Frontal cortex (tissue), 3 donors: ENCODE measurements at regions not wholly inside any gene's neighbourhood (a gene's known extent, or its start where the extent isn't known, plus 50 kb on each side); places are given as distances from the start of the nearest gene placed in this dataset.

Experiments
- DNase-seq, 2 donors: peaks; one replicate each; pipeline ENCODE4 v3.0.0; 2012; ENCODE audit warnings: low spot score in 2 of 2
- FAIRE-seq: peaks from 2 replicates; lab custom pipeline; 2012; peaks lifted over from hg19 to GRCh38; lab: Jason Lieb, UNC
- donor health status: control.
- donor health status: control.
- donor health status: control.

DNA sequence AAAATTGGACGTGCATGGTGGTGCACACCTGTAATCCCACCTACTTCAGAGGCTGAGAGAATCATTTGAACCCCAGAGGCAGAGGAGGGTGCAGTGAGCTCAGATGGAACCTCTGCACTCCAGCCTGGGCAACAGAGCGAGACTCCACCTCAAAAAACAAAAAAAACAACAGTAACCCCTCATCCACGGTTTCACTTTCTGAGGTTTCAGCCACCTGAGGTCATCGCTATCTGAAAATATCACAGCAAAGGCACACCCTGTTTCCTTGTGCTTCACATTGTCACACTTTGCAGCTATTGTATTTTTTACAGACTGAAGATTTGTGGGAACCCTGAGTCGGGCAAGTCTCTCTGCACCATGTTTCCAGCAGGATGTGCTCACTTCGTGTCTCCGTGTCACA, 54.1 kb upstream of the FOXQ1 start:
- FAIRE-seq (no peak), DNase-seq (no peak)

DNA sequence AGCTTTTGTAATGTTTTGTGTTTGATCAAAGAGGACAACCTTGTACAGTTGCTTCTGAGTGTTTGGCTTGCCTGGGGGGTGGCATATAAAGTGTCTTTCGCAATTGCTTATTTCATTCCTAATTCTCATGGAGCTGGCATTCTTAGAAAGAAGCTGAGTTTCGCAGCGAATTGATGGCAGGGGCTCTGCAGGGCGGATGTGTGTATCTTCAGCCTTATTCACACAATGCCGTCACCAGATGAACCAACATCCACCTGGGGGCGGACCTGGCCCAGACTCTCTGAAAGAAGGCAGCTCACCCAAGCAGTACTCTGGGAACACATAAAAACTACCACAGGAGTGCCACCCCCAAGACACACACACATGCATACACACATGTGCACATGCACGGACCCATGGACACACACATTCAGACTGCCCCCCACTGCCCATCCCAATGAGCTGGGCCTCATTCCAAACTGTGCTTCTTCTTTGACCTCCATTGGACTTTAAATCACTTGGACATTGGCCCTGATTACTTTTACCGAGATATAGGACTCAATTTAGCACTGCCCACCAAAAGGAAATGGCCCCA, 55.4 kb upstream of the FOXQ1 start:
- DNase-seq (no peak), FAIRE-seq (no peak)

DNA sequence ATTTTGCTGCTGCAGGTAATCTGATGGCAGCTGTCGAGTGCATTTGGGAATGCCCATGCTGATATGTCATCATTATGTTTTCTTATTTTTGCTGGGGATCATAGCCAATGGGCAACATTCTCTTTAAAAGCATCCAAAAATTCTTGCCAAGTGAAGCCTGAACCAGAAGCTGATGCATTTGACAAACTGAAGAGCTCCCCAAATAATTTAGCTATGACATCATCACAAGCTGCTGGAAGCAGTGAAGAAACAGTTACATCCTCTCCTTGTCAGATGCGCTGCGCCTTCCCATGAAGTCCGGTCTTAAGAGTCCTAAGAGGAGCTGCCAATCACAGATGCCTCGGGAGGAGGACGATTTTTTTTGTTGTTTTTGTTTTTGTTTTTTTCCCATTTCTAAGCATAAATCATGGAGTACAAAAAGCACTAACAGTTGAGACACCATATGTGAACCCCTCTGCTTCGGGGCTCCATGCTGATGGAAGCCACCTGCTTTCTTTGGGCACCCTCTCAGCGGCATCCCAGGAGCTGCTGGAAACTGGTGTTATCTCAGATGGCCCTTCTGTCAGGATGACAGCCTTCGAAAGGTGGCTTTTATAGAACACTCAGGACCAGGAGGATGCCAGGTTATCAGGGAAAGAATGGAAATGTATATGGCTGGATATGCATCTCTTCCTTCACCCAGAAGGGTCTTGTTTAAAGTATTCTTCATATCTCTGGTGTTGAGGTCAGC, 56.1 kb upstream of the FOXQ1 start:
- FAIRE-seq: no peak
- DNase-seq: no peak

DNA sequence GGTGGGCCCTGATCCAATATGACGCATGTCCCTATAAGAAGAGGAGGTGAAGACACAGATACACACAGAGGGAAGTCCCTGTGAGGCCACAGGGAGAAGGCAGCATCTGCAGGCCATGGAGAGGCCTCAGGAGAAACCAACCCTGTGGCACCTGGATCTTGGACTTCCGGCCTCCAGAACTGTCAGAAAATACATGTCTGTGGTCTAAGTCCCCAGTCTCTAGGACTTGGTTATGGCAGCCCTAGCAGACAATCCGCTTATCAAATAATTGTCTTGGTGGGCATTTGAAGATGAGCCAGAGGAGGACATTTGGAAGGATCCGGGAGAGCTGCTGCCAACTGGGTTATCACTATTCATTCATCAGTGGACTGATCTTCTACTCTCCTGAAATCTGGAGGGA, 57.6 kb upstream of the FOXQ1 start:
- no peak for FAIRE-seq

GRCh38 chr6:1253816-1254215, 58.1 kb upstream of the FOXQ1 start:
- DNase-seq (no peak), FAIRE-seq (no peak)

More for the DNA sequence above, 57.6 kb upstream of the FOXQ1 start:
- no peak for DNase-seq

DNA sequence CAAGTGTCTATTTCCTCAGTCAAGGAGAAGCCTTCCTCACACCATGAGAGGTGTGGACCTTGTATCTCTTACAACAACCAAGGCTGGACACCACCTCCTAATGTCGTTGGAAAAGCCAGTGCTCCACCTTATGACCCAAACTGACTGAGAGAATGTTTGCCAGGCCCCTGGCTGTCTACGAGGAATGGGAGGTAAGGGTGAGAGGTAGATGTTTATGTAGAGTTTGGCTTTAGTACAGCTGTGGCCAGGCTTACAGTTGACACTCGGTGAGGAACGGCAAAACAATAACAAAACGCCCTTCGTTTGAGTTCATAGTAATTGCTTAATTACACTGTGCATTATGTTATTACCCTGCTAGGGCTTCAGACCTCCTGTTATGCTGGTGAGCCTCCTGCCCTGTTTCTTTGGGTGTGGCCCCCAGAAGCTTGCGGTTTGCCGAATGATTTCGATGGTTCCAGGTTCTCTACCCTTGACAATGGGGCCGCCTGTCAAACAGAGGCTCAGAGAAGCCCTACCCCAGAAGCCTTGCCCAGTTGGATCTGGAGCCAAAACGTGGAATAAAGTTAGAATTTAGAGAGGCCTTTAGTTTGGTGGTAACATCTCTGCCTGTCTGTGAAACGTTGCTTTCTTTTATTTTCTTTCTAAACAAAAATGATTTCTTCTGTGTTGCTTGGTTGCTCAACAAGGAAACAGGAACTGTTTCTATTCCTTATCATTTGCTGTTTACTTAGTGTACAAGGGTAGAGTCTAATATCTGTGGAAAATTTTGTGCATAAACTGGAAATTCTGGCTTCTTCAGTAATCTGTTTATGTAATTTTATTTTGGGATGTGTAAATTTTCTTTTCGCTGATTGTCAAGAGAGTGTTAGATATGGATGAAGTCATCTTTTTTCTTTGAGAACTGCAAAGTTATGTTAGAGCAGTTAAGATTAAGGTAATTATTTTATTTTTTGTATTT, 60.4 kb upstream of the FOXQ1 start:
- DNase-seq (no peak), FAIRE-seq (no peak)

GRCh38 chr6:1250489-1251197, 61.3 kb upstream of the FOXQ1 start:
- FAIRE-seq (no peak), DNase-seq (no peak)

DNA sequence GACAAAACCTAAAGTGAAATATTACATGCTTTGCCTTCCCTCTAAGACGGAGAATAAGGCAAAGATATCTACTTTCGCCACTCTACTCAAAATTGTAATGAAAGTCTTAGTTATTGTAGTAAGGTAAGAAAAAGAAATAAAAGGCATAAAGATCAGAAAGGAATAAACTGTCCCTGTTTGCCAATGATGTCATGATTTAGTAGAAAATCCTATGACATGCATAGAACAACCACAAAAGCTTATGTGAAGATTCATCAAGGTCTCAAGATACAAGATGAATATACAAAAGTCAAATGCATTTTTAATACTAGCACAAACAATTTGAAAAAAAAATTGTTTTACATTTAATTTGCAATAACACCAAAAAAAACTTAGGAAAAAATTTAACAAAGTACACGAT, 64.0 kb upstream of the FOXQ1 start:
- FAIRE-seq: no peak

DNA sequence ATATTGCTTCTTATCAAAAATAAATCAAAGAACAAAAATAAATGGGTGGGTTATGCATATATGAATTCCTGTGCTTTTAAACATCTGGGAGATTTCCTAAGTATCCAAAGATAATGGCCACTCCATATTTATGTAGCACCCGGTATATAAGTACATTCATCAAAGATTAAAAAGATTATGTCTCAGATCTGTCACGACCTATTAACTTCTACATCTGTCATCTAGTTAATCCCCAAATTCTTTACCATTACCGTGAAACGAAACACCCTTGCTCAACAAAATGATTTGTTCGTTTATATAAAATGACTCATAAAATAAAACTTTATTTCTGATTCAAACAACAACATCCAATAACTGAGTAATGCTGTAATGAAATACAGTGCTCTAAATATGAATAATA, 64.8 kb upstream of the FOXQ1 start:
- DNase-seq (no peak), FAIRE-seq (no peak)

More for the DNA sequence above, 64.0 kb upstream of the FOXQ1 start:
- no peak for DNase-seq

DNA sequence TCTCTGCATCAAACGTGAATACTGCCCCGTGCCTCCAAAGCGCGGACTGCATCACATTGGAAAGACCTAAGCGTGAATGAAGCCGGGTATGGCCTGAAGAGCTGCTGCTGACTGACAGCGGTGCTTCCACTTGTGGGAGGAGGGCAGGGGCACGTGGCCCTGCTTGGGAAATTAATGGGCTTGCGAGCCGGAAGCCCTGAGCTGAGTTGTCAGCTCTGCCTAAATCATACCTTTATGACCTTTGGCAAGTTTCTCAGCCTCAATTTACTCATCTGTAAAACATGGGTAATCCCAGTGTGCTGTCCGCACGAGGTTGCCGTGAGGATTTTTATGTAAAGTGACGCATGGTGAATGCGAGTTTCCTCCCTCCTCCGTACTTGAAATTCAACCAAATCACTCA, 67.0 kb upstream of the FOXQ1 start:
- DNase-seq (no peak), FAIRE-seq (no peak)

- DNase-seq (no peak), FAIRE-seq (no peak)
These were observed 67.6 kb upstream of the FOXQ1 start for GRCh38 chr6:1244278-1244677.

DNA sequence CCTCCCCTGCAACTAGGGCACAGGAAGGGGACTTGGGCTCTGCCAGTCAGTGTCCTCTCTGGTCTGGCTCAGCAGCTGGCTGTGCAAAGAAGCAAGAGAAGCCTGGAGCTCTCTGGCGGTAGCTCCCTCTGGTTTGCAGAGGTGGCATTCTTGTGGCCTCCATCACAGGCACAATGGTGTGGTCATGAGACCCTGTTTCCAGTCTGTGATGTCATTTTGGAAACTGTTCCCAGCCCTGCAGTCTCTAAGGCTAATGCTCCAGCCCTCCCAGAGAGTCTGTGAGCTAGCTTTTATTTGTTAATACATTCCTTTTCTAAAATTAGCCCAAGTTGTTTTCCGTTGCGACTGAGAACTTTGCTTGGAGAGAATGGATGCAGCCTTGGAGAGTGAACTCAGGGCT, 69.5 kb upstream of the FOXQ1 start:
- no peak for FAIRE-seq
- no peak for DNase-seq

DNA sequence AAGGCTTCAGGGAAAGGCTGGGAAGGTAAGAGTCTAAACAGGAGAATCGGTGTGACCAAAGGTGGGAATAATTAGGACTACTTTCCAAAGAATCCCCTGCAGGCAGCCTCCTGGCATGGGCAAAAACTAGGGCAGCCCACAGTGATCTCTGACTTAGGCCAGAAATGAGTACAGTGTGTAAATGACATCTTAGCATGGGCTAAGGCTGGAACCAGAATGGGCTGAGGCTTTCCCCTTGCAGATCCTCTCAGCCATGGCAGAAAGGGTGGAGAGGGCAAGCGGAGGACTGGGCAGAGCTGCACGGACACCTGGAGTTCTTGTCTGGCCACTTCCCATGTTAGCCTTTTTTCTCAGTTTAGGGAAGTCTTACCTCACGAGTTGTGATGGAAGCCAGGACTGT, 69.9 kb upstream of the FOXQ1 start:
- no peak for DNase-seq
- no peak for FAIRE-seq

GRCh38 chr6:1240766-1241318, 71.1 kb upstream of the FOXQ1 start:
- FAIRE-seq: no peak
- DNase-seq: no peak

DNA sequence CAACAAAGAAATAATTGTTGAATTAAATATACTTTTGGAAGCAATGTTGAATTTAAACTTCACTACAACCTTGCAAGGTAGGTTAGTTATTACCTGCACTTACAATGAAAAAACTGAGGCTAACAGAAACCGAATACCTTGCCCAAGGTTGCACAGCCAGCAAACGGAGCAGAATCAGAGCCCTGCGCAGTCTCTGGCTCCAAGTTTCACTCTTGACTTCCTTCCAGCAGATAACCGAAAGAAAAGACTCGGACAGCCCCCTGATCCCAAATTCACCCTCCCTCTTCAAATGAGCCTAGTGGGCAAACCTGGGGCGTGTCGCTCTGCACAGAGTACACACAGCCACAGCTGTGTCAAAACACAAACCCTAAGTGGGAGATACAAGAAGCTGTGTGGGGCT, 72.1 kb upstream of the FOXQ1 start:
- DNase-seq (no peak), FAIRE-seq (no peak)

DNA sequence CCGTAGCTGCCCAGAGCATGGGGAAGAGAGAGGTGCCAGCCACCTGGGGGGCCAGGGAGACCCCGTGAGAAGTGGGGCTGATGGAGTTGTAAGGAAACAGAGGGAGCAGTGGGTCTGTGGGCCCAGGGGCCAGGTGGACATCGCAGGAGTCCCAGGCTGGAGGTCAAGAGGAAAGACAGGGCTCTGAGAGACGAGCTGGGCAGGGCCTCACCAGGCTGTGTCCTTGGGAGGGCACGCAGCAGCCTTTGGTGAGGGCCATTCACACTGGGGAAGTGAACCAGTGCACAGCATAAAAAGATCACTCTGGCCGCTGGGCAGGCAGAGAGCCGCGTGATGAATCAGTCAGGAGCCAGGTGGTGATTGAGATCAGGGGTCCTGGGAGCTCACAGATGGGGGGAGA, 73.9 kb upstream of the FOXQ1 start:
- FAIRE-seq (no peak), DNase-seq (no peak)

GRCh38 chr6:1237636-1238035, 74.3 kb upstream of the FOXQ1 start:
- FAIRE-seq: no peak
- DNase-seq: no peak

DNA sequence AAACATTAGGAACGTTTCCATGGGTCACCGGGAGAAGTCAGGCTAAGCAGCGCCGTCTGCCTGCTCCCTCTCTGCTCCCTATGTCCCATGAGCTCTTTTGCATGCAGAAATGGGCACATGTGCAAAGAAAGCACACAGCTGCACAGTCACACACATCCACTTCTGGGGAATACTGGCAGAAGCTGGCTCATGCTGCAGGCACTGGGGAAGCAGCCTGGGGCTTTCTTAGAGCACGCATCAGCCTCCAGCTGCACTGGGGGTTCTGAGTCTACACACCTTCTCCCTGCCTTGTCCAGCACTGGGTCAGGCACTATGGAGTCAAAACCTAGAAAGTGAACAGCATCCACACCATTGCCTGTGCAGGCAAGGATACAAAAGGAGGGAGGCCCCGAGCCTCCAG, 76.1 kb upstream of the FOXQ1 start:
- FAIRE-seq: no peak
- no peak for DNase-seq

- DNase-seq (no peak), FAIRE-seq (no peak)
These were observed 78.0 kb upstream of the FOXQ1 start for GRCh38 chr6:1233924-1234323.

DNA sequence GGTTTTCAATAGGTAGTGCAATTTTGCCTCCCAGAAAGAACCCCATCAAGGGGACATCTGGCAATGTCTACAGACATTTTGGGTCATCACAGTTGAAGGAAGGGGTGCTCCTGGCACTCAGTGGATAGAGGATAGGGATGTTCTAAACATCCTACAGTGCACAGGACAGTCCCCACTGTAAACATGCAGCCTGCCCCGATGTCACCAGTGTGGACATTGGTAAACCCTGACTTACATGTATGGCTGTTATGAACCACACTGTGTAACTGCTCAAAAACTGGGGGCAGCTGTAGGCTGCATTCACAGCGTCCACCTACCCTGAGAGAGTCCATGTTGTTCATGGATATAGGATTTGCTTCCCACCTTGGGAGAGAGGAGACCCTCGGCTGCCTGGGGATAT, 79.3 kb upstream of the FOXQ1 start:
- no peak for FAIRE-seq
- no peak for DNase-seq
